Stromal cell of bone marrow (primary cell): ENCODE measurements at regions not wholly inside any gene's neighbourhood (a gene's known extent, or its start where the extent isn't known, plus 50 kb on each side); places are given as distances from the start of the nearest gene placed in this dataset.
"Not testable (repeated sequence)": the region's sequence is repeated elsewhere in the genome, so short reads cannot be mapped to it uniquely, and the experiment has no call there.

Experiments
- DNase-seq: peaks from one replicate; pipeline ENCODE4 v3.0.0-alpha.2; 2012; ENCODE audit warnings: low read depth

DNA sequence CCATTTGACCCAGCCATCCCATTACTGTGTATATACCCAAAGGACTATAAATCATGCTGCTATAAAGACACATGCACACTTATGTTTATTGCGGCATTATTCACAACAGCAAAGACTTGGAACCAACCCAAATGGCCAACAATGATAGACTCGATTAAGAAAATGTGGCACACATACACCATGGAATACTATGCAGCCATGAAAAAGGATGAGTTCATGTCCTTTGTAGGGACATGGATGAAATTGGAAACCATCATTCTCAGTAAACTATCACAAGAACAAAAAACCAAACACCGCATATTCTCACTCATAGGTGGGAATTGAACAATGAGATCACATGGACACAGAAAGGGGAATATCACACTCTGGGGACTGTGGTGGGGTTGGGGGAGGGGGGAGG is 242.7 kb upstream of the FOXF1 start:
- DNase-seq, result not testable (repeated sequence)

DNA sequence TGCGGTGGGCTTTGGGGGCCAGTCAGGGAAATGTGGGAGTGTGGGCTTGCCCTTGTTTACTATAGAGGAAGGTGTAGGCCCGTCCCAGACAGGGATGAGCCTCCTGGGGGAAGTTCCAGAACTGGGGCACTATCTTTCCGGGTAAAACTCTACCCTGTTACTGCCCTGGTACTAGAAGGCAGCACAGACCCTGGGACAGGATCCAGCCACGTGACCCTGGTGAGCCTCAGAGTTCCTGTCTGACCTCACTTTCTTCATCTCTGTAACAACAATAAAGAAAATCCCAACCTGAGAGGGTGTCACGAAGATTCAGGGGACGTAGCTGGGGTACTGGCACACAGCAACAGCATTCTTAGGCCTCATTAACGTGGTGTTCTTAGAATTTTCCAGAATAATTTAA is 239.6 kb upstream of the FOXF1 start:
- DNase-seq, result no peak

DNA sequence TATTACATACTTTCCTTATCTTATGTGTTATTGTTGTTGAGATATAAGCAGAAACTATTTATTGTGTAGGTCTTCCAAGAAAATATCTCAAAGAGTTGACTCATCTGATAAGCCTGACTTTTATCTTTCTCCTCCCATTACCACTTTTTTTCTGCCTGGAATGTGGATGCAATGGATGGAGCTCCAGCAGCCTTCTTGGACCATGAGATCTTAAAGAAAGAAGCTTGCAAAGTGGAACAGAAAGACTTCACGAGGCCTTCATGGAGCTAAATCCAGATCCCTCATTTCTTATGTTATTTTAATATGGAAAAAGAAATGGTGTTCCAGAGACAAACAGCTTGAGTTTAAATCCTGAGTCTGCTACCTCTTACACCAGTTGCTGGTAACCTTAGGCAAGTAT is 237.6 kb upstream of the FOXF1 start:
- no peak for DNase-seq

DNA sequence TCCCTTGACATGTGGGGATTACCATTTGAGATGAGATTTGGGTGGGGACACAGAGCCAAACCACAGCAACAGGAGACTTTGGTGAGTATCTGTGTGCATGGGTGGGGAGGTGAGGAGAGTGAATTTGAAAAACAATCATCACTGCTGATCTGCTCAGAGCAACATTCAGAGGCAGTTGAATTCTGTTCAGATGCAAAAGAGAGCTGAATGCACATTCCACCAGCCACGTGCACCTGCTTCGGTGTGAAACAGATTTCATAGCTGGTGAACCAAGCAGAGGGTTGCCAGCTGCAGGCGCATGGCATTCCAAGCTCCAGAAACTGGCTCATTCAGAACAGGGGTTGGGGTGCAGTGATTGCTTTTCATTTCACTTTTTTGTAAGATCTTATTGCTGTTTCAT is 233.1 kb upstream of the FOXF1 start:
- no peak for DNase-seq

DNA sequence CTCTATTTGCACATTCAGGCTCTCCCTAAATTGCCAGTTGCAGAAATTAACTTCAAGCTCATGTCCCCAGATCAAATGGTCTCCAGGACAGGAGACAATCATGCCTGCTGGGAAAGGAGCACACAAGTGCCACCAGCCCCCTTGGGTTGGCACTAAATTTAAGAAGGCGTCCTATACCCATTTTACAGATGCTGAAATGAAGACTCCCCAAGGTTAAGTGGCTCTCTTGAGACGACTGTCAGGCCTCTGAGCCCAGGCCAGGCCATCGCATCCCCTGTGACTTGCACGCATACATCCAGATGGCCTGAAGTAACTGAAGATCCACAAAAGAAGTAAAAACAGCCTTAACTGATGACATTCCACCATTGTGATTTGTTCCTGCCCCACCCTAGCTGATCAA is 232.5 kb upstream of the FOXF1 start:
- DNase-seq, result not testable (repeated sequence)

DNA sequence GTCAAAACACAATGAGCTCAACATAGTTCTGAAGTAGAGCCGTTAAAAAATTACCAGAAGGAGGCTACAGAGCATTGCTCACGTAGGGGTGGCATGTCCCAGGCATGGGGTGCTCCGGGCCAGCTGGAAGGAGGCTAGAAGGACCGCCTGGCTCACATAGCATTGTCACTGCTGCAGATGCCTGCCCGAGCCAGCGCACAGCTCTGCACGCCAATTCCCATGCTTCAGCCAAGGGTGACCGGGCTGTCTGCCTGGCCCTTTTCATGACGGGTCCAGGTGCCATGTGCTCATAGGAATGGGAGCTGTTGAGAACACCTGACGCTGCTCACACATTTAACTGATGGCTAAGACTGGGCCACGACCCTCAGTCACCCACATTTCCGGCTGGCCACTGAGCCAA is 228.9 kb upstream of the FOXF1 start:
- DNase-seq, result no peak

DNA sequence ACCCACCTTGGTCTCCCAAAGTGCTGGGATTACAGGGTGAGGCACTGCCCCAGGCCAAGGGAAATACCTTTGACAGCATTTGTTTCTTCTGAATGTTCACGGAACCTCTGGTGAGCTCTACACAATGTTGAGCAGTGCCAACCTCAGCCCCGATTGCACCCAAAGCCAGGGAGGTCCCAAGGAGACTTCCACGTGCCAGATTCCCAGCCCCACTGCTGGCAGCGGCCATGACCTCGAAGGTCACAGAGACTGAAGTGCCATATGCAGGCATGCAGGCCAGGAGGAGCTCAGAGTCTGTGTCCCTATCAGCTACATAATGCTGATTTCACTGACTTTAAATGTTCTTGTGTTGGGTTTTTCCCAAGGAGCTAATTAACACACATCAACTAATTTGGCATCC is 226.4 kb upstream of the FOXF1 start:
- no peak for DNase-seq

DNA sequence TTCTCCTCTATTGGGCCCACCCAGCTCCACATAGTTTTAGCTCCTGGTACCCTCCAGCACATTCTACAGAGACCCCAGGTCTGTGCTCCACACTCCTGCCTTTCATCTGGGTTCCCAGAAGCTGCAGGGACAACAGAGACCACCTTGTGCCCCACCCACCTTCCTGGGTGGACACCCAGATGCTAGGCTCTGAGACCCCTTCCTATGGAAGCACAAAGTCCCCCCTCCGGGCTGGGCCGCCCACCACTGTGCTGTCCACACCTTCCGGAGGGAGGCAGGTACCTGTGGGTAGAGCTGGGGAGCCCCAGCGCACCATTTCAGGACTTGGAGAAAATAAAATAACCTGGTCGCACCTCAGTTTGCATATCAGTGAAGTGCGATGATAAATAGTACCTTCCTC is 224.9 kb upstream of the FOXF1 start:
- no peak for DNase-seq

DNA sequence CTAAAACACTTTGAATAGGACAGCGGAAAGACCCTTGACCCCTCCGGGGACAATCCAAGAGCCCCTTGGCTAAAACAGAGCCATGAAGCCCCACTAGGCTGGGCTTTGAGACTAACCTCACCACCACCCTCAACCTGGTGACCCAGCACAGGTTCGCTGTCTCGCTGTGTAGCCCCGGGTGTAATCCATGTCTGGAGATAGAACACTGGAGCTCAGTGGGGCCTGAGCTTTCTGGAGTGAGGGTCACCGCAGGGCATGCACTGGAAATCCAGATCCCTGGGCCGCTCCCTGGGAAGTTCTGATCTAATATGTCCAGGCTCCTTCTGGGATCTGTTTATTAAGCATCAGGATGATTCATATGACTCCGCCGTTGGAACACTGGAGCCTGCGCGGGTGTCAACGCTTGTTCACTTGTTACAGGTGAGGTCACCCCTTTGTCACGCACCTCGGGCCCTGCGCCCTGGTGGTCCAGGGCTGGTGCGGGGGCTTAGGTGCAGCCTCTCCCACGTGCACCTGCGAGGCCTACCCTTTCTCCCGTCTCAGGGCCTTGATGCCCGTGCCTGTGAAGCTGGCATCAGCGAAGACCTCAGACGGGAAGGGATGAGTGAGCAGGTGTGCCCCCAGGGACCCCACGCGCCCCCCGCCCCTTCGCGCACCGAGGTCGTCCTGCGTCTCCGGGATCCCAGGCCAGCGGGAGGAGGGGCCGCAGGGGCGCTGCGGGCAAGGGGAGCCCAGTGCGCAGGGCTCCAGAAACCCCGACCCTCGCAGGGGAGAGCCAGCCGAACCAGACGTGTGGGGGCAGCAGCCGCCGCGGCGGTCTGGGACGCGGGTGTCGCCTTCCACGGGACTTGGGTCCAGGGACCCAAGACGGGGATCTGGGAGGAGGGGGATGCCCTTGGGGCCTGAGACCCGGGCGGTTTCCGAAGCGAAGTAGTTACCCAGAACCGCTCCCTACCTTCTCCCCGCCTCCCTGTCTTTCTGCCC is 224.1 kb upstream of the FOXF1 start:
- DNase-seq, result no peak

DNA sequence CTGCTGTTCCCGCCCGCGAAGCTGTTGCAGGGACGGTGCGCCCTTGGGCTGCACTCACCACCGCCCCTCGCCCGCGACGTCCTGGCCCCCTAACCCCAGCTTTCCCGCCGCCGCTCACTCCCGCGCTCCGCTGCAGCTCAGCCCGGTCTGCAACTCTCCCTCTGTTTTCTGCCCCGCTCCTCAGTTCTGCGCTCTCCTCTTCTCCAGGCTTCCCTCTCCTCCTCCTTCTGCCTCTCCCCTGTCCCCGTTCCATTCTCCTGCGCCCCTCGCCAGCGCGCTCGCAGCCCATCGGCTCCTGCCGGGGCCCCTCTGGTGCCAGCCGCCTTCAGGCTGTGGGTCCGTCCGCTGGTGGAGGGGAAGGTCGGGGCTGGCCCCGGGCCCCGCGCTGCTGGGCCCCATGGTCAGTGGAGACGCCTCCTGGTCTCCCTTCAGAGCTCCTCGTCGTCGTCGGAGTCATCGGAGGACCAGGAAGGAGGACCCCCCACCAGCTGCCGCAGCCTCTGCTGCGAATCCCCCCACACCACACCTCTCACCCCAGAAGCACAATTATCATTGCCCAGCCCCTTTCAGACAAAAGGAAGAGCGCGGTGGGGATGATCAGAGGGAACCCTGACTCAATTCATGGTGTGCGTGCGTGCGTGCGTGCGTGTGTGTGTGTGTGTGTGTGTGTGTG is 223.2 kb upstream of the FOXF1 start:
- no peak for DNase-seq

DNA sequence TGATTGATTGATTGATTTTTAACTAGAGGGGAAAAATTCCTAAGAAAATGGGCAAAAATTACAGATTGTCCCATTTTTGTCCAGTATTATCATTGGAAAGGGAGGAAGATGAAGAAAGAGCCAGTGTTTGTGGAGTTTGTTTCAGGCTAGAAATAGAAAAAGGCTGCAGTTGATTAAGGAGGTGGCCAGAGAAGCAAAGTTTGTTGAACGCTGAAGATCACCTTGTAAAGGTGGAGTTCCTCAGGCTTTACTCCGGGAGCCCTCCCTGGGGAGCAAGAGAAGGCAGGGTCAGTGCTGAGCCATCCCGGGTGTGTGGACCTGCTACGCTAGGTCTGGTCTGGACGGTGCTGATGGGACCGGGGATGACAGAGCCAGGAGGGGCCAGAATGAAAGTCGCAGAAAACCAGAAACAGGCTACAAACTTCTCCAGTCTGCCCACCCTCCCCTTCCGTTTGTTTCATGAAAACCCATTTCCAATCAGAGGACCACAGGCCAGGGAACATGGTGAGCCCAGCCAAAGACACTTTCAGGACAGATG is 222.6 kb upstream of the FOXF1 start:
- DNase-seq, result no peak

DNA sequence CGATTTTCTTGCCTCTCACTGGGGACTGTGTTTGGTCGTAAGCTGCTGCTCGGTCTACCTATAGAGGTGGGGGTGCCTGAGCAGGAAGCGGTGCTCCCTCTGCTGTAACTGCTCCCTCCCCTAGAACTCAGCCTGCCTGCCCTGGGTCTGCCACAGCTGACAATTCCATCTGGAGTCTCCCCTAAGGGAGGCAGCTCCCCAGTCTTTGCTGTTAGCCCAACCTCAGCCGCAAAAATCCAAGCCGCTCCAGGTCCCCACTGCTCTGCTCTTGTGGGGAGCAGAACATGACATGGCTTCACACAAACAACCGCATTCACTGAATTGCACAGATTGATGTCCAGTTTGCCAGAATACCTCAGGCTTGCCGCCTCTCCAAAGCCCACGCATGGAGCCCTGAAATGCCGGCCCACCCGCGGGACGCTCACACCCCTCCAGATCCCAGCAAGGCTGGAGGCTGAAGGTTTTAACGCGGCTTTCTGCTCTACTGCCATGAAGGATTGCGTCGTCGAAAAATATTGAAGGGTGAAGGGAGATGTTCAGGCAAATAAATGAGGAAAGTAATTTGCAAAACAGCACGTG is 221.5 kb upstream of the FOXF1 start:
- DNase-seq, result no peak

DNA sequence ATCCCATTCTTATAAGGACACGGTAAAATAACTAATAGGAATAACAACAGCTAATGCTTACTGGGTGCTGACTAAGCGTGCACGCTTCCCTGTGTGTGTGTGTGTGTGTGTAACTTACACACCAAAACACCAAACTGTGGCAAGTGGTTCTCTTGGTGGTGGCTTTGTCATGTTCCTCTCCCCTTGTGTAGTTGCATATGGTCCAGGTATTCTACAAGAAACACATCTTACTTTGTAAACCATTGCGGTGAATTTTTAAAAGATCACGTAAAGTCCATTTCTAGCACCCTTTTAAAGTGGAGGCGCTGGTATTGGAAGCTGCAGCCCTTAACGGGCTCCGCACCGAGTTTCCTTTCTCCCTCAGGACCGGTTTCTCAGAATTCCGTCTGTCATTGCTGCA is 221.0 kb upstream of the FOXF1 start:
- DNase-seq, result no peak

DNA sequence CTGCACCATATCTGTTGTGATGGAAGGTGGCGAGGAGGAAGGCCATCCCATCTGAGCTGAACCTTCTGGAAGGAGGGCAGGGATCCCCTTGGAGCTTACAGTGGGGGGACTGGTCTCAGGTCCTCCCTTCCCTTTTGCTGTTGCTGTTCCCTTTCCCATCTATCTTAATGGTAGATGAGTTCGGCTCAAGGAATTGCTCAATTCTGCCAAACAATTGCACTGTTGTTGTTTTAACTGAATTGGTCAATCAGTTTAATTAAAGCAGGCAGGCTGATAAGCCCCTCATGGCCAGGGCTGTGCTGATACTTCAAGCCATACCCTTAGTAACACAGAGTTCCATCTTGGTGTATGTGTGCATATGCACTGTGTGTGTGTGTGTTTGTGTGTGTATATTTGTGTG is 220.4 kb upstream of the FOXF1 start:
- DNase-seq, result no peak

DNA sequence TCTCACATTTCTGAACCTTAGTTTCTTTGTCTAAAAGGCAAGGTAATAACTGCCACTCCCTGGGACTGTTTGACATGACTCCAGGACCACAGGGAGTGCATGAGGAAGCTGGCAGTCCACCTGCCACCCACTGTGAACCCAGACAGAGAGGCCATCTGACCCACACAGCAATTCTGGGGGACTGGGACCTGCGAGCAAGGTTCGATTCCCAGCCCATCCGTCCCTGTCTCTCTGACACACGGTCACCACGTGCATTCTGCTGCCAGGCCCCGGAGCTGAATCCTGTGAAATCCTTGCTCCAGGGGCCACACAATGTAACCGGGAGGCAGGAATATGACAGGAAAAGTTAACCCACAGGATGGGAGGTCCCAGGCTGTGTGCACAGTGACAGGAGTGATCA is 218.8 kb upstream of the FOXF1 start:
- no peak for DNase-seq

DNA sequence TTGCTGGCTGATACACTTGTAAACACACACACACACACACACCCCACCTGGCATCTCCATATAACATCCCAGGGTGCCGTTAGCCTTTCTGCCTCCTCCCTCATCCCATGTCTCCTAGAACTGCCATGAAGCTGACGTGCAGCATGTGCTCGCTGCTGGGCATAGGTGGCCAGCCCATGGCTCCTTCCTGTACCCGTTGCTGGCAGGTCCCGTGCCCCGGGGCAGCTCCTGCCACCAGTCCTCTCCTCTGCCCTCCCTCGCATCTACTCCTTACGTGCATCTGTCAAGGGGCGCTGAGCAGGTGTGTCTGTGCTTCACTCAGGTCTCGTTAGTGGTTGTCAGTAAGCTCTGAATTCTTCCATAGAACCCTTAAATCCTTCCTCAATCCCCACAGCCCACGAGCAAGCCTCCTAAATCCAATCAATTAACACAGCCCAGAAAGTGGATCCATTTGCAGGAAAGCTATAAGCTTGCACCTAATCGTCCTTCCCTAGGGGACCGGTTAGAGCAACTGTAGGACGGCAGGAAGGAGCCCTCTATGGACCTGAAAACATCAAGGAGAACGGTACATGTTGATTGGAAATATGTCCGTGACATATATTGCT is 218.1 kb upstream of the FOXF1 start:
- no peak for DNase-seq

DNA sequence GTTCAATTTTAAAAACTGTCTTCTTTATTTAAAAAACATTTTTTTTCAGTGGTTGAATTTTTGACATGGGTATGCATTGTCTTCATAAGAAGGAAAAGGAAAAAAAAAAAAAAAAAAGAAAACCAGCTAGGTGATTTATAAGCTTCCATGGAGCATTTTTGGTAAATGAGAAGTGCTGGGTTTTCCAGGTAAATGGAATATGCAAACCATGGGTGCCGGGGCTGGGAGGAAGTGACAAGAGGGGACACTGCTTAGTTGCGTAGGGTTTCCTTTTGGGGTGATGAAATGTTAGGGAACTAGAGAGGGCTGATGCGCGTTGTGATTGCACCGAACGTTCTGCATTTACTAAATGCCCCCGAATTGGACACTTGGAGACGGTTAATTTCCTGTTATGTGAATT is 217.4 kb upstream of the FOXF1 start:
- no peak for DNase-seq

DNA sequence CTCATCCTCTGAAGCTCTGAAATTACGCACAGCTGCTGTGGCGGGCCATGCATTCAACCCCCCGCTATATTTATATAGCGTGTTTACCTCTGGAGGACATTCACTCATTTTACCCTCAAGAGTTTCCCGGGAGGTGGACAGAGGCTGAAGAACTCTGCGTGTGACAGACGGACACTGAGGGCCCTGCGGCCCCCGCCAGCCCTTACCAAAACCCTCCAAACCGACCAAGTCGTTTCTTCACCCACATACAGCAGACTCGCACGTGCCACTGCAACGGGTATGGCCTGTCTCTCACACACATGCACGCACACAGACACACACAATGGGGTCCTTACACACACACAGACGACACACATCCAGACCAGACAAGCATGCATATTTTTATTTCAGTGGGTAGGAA is 216.4 kb upstream of the FOXF1 start:
- no peak for DNase-seq

DNA sequence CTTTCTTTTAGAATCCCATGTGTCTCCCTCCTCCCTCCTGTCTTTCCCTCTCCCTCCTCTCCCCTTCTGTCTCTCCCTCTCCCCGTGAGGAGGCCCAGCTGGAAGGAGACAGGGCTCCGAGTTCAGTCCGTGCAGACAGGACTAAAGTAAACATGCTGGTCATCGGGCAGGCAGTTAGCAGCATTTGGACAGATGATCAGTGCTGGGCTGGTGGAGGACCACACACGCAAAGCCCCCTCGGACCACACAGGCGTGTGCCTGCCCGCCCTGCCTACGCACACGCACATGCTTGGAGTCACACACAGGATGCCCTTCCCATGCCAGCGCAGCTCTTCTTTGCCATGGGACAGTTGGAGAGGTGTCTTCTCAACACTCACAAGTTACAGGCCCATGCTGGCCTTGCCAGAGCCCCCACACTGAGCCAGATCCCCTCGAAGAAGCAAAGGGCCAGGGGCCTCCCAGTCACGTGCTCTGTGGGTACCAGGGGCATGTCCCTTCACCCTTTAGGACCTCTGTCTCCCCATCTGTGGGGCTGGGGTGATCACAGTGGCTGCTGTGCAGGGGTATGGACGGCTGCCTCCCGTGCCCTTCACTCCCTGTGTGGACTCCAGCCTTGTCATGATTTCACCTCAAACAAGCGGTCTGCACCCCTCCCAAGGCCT is 215.7 kb upstream of the FOXF1 start:
- no peak for DNase-seq

DNA sequence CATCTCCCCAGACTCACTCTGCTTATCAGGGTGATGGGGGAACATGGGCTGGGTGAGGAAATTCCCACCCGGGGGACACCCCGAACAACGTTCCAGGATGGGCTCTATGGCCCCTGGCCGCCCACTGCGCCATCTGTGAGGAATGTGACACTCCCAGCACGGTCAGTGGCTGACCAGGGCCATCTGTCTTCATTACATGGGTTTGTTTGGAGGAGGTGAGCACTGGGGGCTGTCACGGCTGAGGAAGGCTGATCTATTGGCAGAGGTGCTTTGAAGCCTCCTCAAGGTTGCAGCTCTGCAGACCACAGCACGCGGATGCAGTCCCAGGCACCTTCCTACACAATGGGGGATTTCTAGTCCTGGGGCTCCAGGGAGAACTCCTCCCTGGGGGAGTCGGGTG is 214.1 kb upstream of the FOXF1 start:
- DNase-seq, result no peak

DNA sequence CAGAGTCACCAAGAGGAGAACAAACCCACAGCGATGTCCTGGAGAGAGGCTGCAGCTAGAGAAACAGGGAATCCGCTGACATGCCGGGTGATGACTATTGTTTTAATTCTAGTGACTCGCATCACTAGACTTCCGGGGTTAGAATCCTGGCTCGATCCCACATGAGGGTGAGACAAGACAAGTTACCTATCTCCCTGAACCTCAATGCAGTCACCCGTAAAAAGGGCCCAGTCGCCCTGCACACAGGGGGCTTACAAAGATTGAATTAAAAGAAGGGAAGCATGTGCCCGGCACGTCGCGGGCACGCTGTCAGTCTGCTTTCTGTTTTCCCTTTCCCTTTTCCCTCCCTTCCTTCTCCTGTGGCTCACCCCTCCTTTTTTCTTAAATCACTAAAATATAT is 212.9 kb upstream of the FOXF1 start:
- no peak for DNase-seq
